Naive thymus-derived CD8-positive, alpha-beta T cell (primary cell): ENCODE measurements at regions not wholly inside any gene's neighbourhood (a gene's known extent, or its start where the extent isn't known, plus 50 kb on each side); places are given as distances from the start of the nearest gene placed in this dataset.
A peak's percentile ranks its signal among the peaks of the same experiment; 100 is the strongest.

Experiments
- ATAC-seq, 2 donors: fragments of 150-1000 bp; cut with Tn5 transposase in 1 of 2; sonication (Bioruptor Pico), chemical (Tn5 transposase) in 1 of 2; 1 replicate in 1 of 2; 2 replicates in 1 of 2; pipeline ENCODE4 v1.10.0; 2021; ENCODE audit warnings: mild to moderate bottlenecking in 2 of 2, moderate library complexity in 2 of 2
- POLR2A ChIA-PET: fragments of 350-600 bp; sonication (Branson Sonifier 250); formaldehyde crosslinking; loops from one replicate; lab custom pipeline; 2021; ENCODE audit warnings: antibody characterized with exemption; lab: Charles Lee
- DNase-seq, 10 donors: peaks; one replicate each; pipeline versions ENCODE4 v3.0.0 to v3.0.0-alpha.2; 2020 to 2022
- H3K27ac Mint-ChIP-seq, 10 donors: one replicate each; pipeline ENCODE4 v1.8.0; 2020 to 2022; ENCODE audit warnings: mild to moderate bottlenecking in 10 of 10, mixed read lengths in 10 of 10, moderate library complexity in 4 of 10, inconsistent platforms in 1 of 10
- H3K27me3 Mint-ChIP-seq, 5 donors: one replicate each; pipeline ENCODE4 v1.8.0; 2021 to 2022; ENCODE audit warnings: mixed read lengths in 5 of 5
- H3K36me3 Mint-ChIP-seq, 3 donors: one replicate each; pipeline ENCODE4 v1.8.0; 2020 to 2022; ENCODE audit warnings: mixed read lengths in 3 of 3, mild to moderate bottlenecking in 2 of 3, inconsistent platforms in 1 of 3
- H3K4me1 Mint-ChIP-seq, 4 donors: one replicate each; pipeline ENCODE4 v1.8.0; 2021 to 2022; ENCODE audit warnings: mixed read lengths in 4 of 4
- H3K4me3 Mint-ChIP-seq, 10 donors: one replicate each; pipeline ENCODE4 v1.8.0; 2020 to 2022; ENCODE audit warnings: mild to moderate bottlenecking in 10 of 10, mixed read lengths in 10 of 10, moderate library complexity in 6 of 10, inconsistent platforms in 1 of 10
- H3K9me3 Mint-ChIP-seq, 9 donors: one replicate each; pipeline ENCODE4 v1.8.0; 2020 to 2022; ENCODE audit warnings: mixed read lengths in 9 of 9, mild to moderate bottlenecking in 3 of 9, inconsistent platforms in 1 of 9, moderate library complexity in 1 of 9

DNA sequence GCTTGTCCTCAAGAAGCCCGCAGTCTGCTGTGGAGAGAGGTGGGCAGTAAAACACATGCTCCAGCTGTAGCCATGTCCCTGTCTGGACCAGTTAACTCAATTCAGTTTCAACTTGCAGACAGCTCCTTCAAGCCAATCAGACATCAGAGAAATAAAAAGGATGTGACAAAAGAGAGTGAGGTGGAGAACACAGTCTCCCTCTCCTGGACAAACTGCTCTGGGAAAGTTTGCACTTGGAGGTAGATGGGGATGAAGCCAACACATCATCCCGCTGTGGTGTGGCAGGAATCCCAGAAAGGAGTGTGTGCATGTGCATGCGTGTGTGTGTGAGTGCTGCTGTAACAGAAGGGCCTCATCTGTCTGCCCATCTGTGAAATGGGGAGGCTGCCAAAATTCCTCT lies 358.6 kb upstream of the ASIC2 start:
- no peak overlapping the region for H3K27ac Mint-ChIP-seq
- DNase-seq (no peak), ATAC-seq (no peak)
- POLR2A ChIA-PET = no interaction called here
- H3K27me3 Mint-ChIP-seq = peaks cover 0 to 7% (median 3%) of the 10 kb centered on the region in 5 donors
- no peaks in the 10 kb centered on the region for H3K4me1 Mint-ChIP-seq
- H3K4me3 Mint-ChIP-seq = no peak overlapping the region
- H3K9me3 Mint-ChIP-seq = no peaks in the 10 kb centered on the region
- no peaks in the 10 kb centered on the region for H3K36me3 Mint-ChIP-seq

DNA sequence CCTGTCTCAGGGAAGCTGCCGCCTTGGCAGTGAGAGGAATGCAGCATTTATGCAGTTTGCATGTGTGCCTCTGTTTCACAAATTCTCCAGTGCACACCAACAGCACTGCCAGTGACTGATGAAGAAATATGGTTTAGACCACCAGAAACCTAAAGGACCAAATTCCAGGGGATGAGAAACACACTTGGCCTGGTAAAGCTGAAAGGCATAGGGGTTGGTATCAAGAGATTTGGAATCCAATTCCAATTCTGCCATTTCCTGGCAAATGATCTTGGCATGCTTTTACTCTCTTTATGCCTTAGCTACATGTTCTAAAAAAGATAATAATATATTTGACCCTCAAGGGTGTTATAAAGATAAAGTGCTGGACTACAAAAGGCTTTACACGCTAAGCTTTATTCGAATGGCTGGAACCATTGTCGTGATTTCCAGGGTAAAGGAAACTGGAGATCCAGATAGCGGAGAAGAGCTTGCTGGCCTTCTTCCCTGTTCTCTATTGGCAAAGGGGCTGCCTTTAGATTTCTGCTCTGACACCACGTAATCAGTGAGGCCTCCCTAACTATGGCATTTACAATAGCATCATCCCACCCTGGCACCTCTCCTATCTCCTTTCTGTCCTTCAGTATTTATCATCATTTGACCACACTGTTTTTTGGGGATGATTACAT lies 359.8 kb upstream of the ASIC2 start:
- no peak overlapping the region for H3K27ac Mint-ChIP-seq
- H3K36me3 Mint-ChIP-seq = no peaks in the 10 kb centered on the region
- no peak overlapping the region for H3K4me3 Mint-ChIP-seq
- H3K27me3 Mint-ChIP-seq = peaks cover 0 to 6% (median 0%) of the 10 kb centered on the region in 5 donors
- ATAC-seq (no peak), DNase-seq (no peak)
- POLR2A ChIA-PET = no interaction called here
- H3K4me1 Mint-ChIP-seq = no peaks in the 10 kb centered on the region
- no peaks in the 10 kb centered on the region for H3K9me3 Mint-ChIP-seq

GRCh38 chr17:33653399-33653788 lies 360.3 kb upstream of the ASIC2 start:
- no peaks in the 10 kb centered on the region for H3K4me1 Mint-ChIP-seq

DNA sequence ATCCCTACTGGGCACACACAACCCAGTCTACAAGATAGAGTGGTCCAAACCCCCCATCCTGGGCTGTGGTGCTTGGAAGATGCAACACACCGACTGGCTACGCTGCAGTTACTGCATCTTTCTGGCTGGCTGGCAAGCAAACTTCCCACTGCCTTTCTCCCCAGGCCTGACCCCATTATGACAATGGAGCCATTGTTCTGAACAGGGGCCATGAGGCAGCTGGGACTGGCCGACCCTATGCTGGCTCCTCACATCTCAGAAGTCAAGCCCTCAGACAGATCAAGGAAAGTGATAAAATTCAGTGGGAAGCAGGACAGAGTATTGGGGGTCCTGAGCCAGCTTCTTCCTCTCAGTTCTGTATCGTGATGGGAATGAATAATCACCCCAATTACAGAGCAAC lies 364.1 kb upstream of the ASIC2 start:
- H3K27ac Mint-ChIP-seq = no peak overlapping the region

More at GRCh38 chr17:33653399-33653788, 360.3 kb upstream of the ASIC2 start:
- H3K36me3 Mint-ChIP-seq = no peaks in the 10 kb centered on the region
- DNase-seq = no peak
- peaks cover 0 to 8% (median 0%) of the 10 kb centered on the region in 5 donors for H3K27me3 Mint-ChIP-seq
- H3K4me3 Mint-ChIP-seq = no peak overlapping the region
- H3K27ac Mint-ChIP-seq = no peak overlapping the region
- no peak for ATAC-seq
- POLR2A ChIA-PET = no interaction called here
- no peaks in the 10 kb centered on the region for H3K9me3 Mint-ChIP-seq

GRCh38 chr17:33661975-33662374 lies 368.9 kb upstream of the ASIC2 start:
- no peaks in the 10 kb centered on the region for H3K36me3 Mint-ChIP-seq
- peaks cover 0 to 2% (median under 1%) of the 10 kb centered on the region in 4 donors for H3K4me1 Mint-ChIP-seq
- peaks cover 0 to 3% (median 0%) of the 10 kb centered on the region in 5 donors for H3K27me3 Mint-ChIP-seq
- no peaks in the 10 kb centered on the region for H3K9me3 Mint-ChIP-seq
- POLR2A ChIA-PET = no interaction called here
- H3K27ac Mint-ChIP-seq = no peak overlapping the region
- ATAC-seq (no peak), DNase-seq (no peak)
- H3K4me3 Mint-ChIP-seq = no peak overlapping the region

More for the DNA sequence above, 364.1 kb upstream of the ASIC2 start:
- DNase-seq (no peak), ATAC-seq (no peak)
- Mint-ChIP-seq H3K27me3 (peaks cover 0 to 5% (median 0%) of the 10 kb centered on the region in 5 donors), H3K9me3 (no peaks in the 10 kb centered on the region), H3K4me1 (no peaks in the 10 kb centered on the region), H3K4me3 (no peak overlapping the region), H3K36me3 (no peaks in the 10 kb centered on the region)
- POLR2A ChIA-PET = no interaction called here

GRCh38 chr17:33664116-33664840 lies 371.2 kb upstream of the ASIC2 start:
- DNase-seq (no peak), ATAC-seq (no peak)
- H3K4me3 Mint-ChIP-seq = no peak overlapping the region
- H3K27me3 Mint-ChIP-seq = peaks cover 0 to 1% (median 0%) of the 10 kb centered on the region in 5 donors
- no peaks in the 10 kb centered on the region for H3K36me3 Mint-ChIP-seq
- H3K4me1 Mint-ChIP-seq = peaks cover 4 to 9% (median 8%) of the 10 kb centered on the region in 4 donors
- POLR2A ChIA-PET = no interaction called here
- H3K27ac Mint-ChIP-seq = no peak overlapping the region
- no peaks in the 10 kb centered on the region for H3K9me3 Mint-ChIP-seq

DNA sequence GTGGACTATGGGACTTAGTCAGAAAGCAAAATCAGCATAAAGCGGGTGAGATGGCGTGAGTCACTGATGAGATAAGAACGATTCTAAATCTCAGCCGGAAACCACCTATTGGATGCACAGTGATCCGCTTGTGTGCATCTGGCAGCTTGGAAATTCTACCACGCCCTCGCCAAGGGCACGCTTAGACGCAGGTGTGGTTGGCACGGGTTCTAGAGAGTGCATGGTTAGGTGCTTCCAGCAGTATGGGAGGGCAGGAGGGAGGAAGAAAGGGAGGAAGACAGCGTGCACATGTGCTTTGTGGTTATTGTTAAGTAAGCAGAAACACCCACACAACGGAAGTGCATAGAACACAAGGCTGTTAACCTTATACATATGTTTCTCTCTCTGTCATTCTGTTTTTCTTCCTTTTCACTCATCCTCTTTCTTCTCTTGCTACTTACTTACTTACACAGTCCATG lies 374.0 kb upstream of the ASIC2 start:
- H3K27me3 Mint-ChIP-seq = peaks cover 0 to 7% (median 1%) of the 10 kb centered on the region in 5 donors
- peak overlapping the region; percentile 19 to 77 (median 50) for H3K4me3 Mint-ChIP-seq
- no peaks in the 10 kb centered on the region for H3K36me3 Mint-ChIP-seq
- ATAC-seq = peak in 1 of 2 donors; percentile 59
- DNase-seq = peak in 2 of 10 donors; percentile 8 to 14
- peaks cover 4 to 9% (median 8%) of the 10 kb centered on the region in 4 donors for H3K4me1 Mint-ChIP-seq
- H3K9me3 Mint-ChIP-seq = no peaks in the 10 kb centered on the region
- H3K27ac Mint-ChIP-seq = peak overlapping the region in 3 of 10 donors; percentile 13 to 70 (median 59)
- POLR2A ChIA-PET = no interaction called here

DNA sequence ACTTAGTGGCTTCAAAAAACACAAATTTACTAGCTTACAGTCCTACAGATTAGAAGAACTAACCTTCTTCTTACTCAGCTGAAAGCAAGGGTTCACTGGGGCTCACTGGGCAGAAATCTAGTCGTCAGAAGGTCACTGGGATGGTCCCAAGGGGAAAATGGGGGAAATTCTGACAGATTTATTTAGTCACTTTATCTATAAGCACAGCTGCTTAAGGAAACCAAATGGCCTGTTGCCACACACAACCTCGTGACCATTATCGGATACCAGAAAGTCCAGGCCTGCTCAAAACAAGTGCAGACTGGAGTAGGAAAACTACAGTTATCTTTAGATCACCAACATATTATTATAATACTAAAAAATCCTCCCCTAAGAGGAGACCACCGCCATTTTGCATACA lies 374.6 kb upstream of the ASIC2 start:
- ATAC-seq = no peak
- H3K36me3 Mint-ChIP-seq = no peaks in the 10 kb centered on the region
- peak overlapping the region in 1 of 10 donors; percentile 7 for H3K27ac Mint-ChIP-seq
- peaks cover 4 to 9% (median 8%) of the 10 kb centered on the region in 4 donors for H3K4me1 Mint-ChIP-seq
- POLR2A ChIA-PET = no interaction called here
- peak overlapping the region in 1 of 10 donors; percentile 21 for H3K4me3 Mint-ChIP-seq
- no peak for DNase-seq
- no peaks in the 10 kb centered on the region for H3K9me3 Mint-ChIP-seq
- peaks cover 0 to 9% (median 2%) of the 10 kb centered on the region in 5 donors for H3K27me3 Mint-ChIP-seq

DNA sequence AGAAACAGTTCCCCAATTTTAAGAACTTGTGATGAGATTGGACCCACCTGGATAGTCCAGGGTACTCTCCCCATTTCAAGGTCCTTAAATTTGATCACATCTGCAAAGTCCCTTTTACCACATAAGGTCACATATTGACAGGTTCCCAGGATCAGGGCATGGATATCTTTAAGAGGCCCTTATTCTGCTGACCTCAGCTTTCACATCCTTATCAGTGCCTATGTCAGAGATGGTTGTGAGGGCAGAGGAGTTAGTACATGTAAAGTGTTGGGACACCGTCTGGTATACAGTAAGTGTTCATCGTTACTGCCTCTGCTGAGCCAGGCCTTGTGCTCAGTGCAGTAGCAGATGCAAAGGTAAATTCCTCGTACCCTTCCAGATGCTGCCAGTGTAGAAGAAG lies 375.4 kb upstream of the ASIC2 start:
- Mint-ChIP-seq H3K27me3 (peaks cover 0 to 13% (median 4%) of the 10 kb centered on the region in 5 donors), H3K4me3 (no peak overlapping the region), H3K9me3 (peaks cover 0 to 2% (median 0%) of the 10 kb centered on the region in 9 donors), H3K4me1 (peaks cover 4 to 9% (median 8%) of the 10 kb centered on the region in 4 donors), H3K36me3 (no peaks in the 10 kb centered on the region), H3K27ac (no peak overlapping the region)
- DNase-seq (no peak), ATAC-seq (no peak)
- POLR2A ChIA-PET = no interaction called here

DNA sequence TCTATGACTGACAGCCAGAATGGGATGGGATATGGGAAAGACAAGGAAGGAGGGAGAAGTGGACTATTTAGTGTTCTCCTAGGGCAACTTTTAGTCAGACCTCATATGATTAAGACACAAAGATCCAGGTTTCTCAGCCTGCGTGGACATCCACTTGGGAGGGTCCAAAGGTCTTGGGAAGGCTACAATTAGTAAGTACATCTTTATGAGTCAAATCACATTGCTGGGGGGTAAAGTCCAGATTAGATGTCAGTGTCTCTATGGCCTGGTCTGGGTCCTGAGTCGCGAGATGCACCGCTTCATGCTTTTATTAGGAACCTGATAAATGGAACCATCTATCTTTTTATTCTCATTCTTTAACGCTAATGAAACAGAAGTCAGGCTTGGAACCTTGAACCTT lies 378.4 kb upstream of the ASIC2 start:
- Mint-ChIP-seq H3K4me1 (peaks cover 4 to 9% (median 8%) of the 10 kb centered on the region in 4 donors), H3K36me3 (no peaks in the 10 kb centered on the region), H3K27me3 (peaks cover 0 to 13% (median 4%) of the 10 kb centered on the region in 5 donors), H3K9me3 (peaks cover 0 to 2% (median 0%) of the 10 kb centered on the region in 9 donors), H3K27ac (no peak overlapping the region), H3K4me3 (no peak overlapping the region)
- ATAC-seq (no peak), DNase-seq (no peak)
- POLR2A ChIA-PET = no interaction called here

DNA sequence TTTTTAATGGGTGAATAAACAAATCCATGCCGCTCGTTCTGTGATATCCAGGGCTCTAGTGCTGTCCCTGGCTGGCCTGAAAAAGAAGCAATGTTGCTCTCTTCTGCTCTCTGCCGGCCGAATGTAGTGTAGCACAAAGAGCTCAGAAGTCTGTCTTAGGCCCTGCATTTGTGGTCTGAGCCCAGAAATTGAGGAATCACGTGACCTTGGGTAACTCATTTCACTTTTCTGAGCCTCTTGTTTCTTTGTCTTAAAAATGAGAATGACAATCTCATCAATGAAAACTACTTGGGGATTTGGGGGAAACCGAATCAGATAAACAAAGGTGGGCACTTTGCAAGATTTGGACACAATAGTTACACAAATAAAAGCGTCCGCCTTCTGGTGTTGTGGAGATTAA lies 381.6 kb upstream of the ASIC2 start:
- Mint-ChIP-seq H3K4me1 (no peaks in the 10 kb centered on the region), H3K9me3 (peaks cover 0 to 2% (median 0%) of the 10 kb centered on the region in 9 donors), H3K27ac (no peak overlapping the region), H3K27me3 (peaks cover 2 to 17% (median 3%) of the 10 kb centered on the region in 5 donors), H3K4me3 (no peak overlapping the region), H3K36me3 (no peaks in the 10 kb centered on the region)
- ATAC-seq = peak; percentile 50 to 57
- POLR2A ChIA-PET = no interaction called here
- peak in 6 of 10 donors; percentile 8 to 30 (median 19) for DNase-seq

DNA sequence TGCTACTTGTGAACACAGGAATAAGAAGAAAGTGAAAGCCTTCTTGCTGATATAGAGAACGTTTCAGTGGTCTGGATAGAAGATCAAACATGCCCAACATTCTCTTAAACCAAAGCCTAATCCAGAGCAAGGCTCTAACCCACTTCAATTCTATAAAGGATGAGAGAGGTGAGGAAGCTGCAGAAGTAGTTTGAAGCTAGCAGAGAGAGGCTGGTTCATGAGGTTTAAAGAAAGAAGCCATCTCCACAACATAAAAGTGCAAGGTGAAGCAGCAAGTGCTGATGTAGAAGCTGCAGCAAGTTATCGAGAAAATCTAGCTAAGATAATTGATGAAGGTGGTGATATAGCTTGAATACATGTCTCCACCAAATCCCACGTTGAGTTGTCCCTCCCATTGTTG lies 383.3 kb upstream of the ASIC2 start:
- peak overlapping the region in 1 of 10 donors; percentile 28 for H3K27ac Mint-ChIP-seq
- no peak overlapping the region for H3K4me3 Mint-ChIP-seq
- peaks cover 1 to 15% (median 4%) of the 10 kb centered on the region in 5 donors for H3K27me3 Mint-ChIP-seq
- ATAC-seq = peak in 1 of 2 donors; percentile 80
- POLR2A ChIA-PET = no interaction called here
- H3K36me3 Mint-ChIP-seq = no peaks in the 10 kb centered on the region
- DNase-seq = peak in 1 of 10 donors; percentile 56
- no peaks in the 10 kb centered on the region for H3K4me1 Mint-ChIP-seq
- peaks cover 0 to 2% (median 0%) of the 10 kb centered on the region in 9 donors for H3K9me3 Mint-ChIP-seq

- ATAC-seq = no peak
- Mint-ChIP-seq H3K36me3 (no peaks in the 10 kb centered on the region), H3K9me3 (no peaks in the 10 kb centered on the region), H3K4me1 (no peaks in the 10 kb centered on the region), H3K4me3 (no peak overlapping the region), H3K27ac (no peak overlapping the region), H3K27me3 (peaks cover 0 to 8% (median 2%) of the 10 kb centered on the region in 5 donors)
- POLR2A ChIA-PET = no interaction called here
- no peak for DNase-seq
Observed at GRCh38 chr17:33679595-33679994, 386.5 kb upstream of the ASIC2 start.
